Panc1 (cell line): ENCODE measurements at regions not wholly inside any gene's neighbourhood (a gene's known extent, or its start where the extent isn't known, plus 50 kb on each side); places are given as distances from the start of the nearest gene placed in this dataset.

Source experiments
- REST ChIP-seq, 2 experiments: IDR thresholded peaks; 2 replicates each; pipeline ENCODE4 v1.6.1; 2011 to 2012; ENCODE audit warnings: low read depth in 2 of 2, control low read depth in 1 of 2, low read length in 1 of 2, mild to moderate bottlenecking in 1 of 2, moderate library complexity in 1 of 2; ENCODE audit not compliant: insufficient read depth in 1 of 2
- TF ChIP-seq, protein P1 (sequence below): fragments of 450-650 bp; IDR thresholded peaks from 2 replicates; pipeline ENCODE4 v1.5.1; 2017; ENCODE audit warnings: mild to moderate bottlenecking

DNA sequence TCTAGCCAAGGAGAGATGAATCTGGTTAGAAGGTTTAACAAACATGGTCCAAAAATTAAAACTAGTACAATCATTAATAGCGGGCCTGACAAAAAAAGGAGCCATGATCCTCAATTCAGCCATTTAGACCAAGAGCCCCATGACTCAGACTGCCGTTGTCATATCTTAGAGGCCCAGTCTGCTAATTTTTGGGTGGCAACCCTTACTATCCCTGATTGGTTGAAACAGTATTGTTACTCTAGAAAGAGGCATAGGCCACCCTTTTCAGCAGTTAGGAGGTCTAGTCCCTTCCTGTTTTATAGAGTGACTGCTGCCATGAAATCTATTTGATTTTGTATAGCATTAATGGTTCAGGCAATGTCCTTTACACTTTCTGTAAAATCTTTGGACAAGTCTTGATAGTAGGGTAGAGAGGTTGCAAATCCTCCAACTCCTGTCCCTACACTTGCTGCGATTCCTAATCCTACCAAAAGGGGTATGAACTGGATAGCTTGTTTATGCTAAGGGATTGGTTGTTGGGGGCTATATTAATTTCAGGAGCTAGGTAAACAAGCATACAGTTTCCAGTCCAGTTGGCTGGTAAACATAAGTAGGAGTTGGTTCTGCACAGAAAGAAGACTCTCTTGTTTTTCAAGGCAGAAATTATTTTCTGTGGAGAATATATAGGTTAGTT, 1056.3 kb upstream of the CNTN5 start:
- TF ChIP-seq, protein P1, sequence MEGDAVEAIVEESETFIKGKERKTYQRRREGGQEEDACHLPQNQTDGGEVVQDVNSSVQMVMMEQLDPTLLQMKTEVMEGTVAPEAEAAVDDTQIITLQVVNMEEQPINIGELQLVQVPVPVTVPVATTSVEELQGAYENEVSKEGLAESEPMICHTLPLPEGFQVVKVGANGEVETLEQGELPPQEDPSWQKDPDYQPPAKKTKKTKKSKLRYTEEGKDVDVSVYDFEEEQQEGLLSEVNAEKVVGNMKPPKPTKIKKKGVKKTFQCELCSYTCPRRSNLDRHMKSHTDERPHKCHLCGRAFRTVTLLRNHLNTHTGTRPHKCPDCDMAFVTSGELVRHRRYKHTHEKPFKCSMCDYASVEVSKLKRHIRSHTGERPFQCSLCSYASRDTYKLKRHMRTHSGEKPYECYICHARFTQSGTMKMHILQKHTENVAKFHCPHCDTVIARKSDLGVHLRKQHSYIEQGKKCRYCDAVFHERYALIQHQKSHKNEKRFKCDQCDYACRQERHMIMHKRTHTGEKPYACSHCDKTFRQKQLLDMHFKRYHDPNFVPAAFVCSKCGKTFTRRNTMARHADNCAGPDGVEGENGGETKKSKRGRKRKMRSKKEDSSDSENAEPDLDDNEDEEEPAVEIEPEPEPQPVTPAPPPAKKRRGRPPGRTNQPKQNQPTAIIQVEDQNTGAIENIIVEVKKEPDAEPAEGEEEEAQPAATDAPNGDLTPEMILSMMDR, result no peak
- TF ChIP-seq REST (IDR thresholded peaks at IDR 0.05; ENCODE audit: insufficient read depth in 1 of 2, low read depth in 2 of 2, low read length in 1 of 2), result no peak
